Ectodermal cell (in vitro differentiated cells): ENCODE measurements at regions not wholly inside any gene's neighbourhood (a gene's known extent, or its start where the extent isn't known, plus 50 kb on each side); places are given as distances from the start of the nearest gene placed in this dataset.

Source experiments
- H3K27ac ChIP-seq: 2 replicates; pipeline ENCODE4 v1.7.0; 2013; ENCODE audit warnings: mild to moderate bottlenecking, low read depth, low read length; ENCODE audit not compliant: insufficient read depth, poor library complexity, severe bottlenecking
- H3K27me3 ChIP-seq: 2 replicates; pipeline ENCODE4 v1.7.0; 2013; ENCODE audit warnings: mild to moderate bottlenecking, low read length; ENCODE audit not compliant: insufficient read depth, control insufficient read depth, poor library complexity, severe bottlenecking
- H3K36me3 ChIP-seq: one replicate; pipeline ENCODE4 v1.7.0; 2013; ENCODE audit warnings: low read length; ENCODE audit not compliant: control insufficient read depth, insufficient read depth
- H3K4me1 ChIP-seq: one replicate; pipeline ENCODE4 v1.7.0; 2013; ENCODE audit warnings: low read length; ENCODE audit not compliant: control insufficient read depth, insufficient read depth
- H3K4me3 ChIP-seq: 2 replicates; pipeline ENCODE4 v1.7.0; 2013; ENCODE audit warnings: low read depth, low read length, control low read depth; ENCODE audit not compliant: insufficient read depth
- H3K9me3 ChIP-seq: 2 replicates; pipeline ENCODE4 v1.7.0; 2013; ENCODE audit warnings: mild to moderate bottlenecking, low read length, moderate library complexity; ENCODE audit not compliant: control insufficient read depth
- WGBS, 2 experiments: methylation state at CpG; one replicate each; pipeline ENCODE4 v1.1.7; 2013; ENCODE audit warnings: missing lambda C conversion rate in 2 of 2; 5-methylcytosine and 5-hydroxymethylcytosine counted together

GRCh38 chr7:135847242-135847641 is 98.6 kb upstream of the FAM180A start:
- Histone ChIP-seq H3K9me3 (no peaks in the 10 kb centered on the region), H3K36me3 (no peaks in the 10 kb centered on the region), H3K4me1 (no peaks in the 10 kb centered on the region), H3K27ac (no peak overlapping the region), H3K4me3 (no peak overlapping the region), H3K27me3 (no peaks in the 10 kb centered on the region)
- WGBS, 2 experiments: 100% methylated on average over 1 of the region's 2 CpGs; no CpG with 5 or more reads in 1 of the 2 experiments

- WGBS, 2 experiments: 88 to 93% methylated on average over 5 of the region's 5 CpGs
- no peaks in the 10 kb centered on the region for H3K9me3 ChIP-seq
- no peaks in the 10 kb centered on the region for H3K4me1 ChIP-seq
- no peaks in the 10 kb centered on the region for H3K36me3 ChIP-seq
- H3K27me3 ChIP-seq: no peaks in the 10 kb centered on the region
- no peak overlapping the region for H3K27ac ChIP-seq
- H3K4me3 ChIP-seq: no peak overlapping the region
Observed at GRCh38 chr7:135846339-135846738, 97.7 kb upstream of the FAM180A start.

- 93 to 97% methylated on average over 3 of the region's 3 CpGs for WGBS, 2 experiments
- H3K36me3 ChIP-seq: no peaks in the 10 kb centered on the region
- no peak overlapping the region for H3K4me3 ChIP-seq
- no peak overlapping the region for H3K27ac ChIP-seq
- H3K9me3 ChIP-seq: no peaks in the 10 kb centered on the region
- no peaks in the 10 kb centered on the region for H3K27me3 ChIP-seq
- H3K4me1 ChIP-seq: no peaks in the 10 kb centered on the region
Observed at GRCh38 chr7:135845415-135846075, 96.9 kb upstream of the FAM180A start.

- H3K27ac ChIP-seq: no peak overlapping the region
- no peaks in the 10 kb centered on the region for H3K4me1 ChIP-seq
- no peaks in the 10 kb centered on the region for H3K9me3 ChIP-seq
- no peaks in the 10 kb centered on the region for H3K36me3 ChIP-seq
- no peaks in the 10 kb centered on the region for H3K27me3 ChIP-seq
- no peak overlapping the region for H3K4me3 ChIP-seq
- 93 to 94% methylated on average over 5 of the region's 5 CpGs for WGBS, 2 experiments
Observed at GRCh38 chr7:135844903-135845302, 96.3 kb upstream of the FAM180A start.

GRCh38 chr7:135843214-135843613 is 94.6 kb upstream of the FAM180A start:
- 92 to 95% methylated on average over 4 of the region's 4 CpGs for WGBS, 2 experiments
- H3K4me3 ChIP-seq: no peak overlapping the region

GRCh38 chr7:135842446-135843179 is 94.0 kb upstream of the FAM180A start:
- 71 to 82% methylated on average over 2 of the region's 2 CpGs for WGBS, 2 experiments
- no peaks in the 10 kb centered on the region for H3K4me1 ChIP-seq
- no peak overlapping the region for H3K4me3 ChIP-seq
- H3K27ac ChIP-seq: no peak overlapping the region
- no peaks in the 10 kb centered on the region for H3K36me3 ChIP-seq
- no peaks in the 10 kb centered on the region for H3K27me3 ChIP-seq
- H3K9me3 ChIP-seq: no peaks in the 10 kb centered on the region

More at GRCh38 chr7:135843214-135843613, 94.6 kb upstream of the FAM180A start:
- H3K4me1 ChIP-seq: no peaks in the 10 kb centered on the region
- no peaks in the 10 kb centered on the region for H3K9me3 ChIP-seq
- no peaks in the 10 kb centered on the region for H3K36me3 ChIP-seq
- no peak overlapping the region for H3K27ac ChIP-seq
- H3K27me3 ChIP-seq: no peaks in the 10 kb centered on the region

GRCh38 chr7:135840591-135840990 is 92.0 kb upstream of the FAM180A start:
- Histone ChIP-seq H3K4me1 (no peaks in the 10 kb centered on the region), H3K27me3 (no peaks in the 10 kb centered on the region), H3K9me3 (no peaks in the 10 kb centered on the region), H3K27ac (no peak overlapping the region), H3K36me3 (no peaks in the 10 kb centered on the region), H3K4me3 (no peak overlapping the region)

GRCh38 chr7:135837675-135838074 is 89.1 kb upstream of the FAM180A start:
- Histone ChIP-seq H3K4me3 (no peak overlapping the region), H3K9me3 (no peaks in the 10 kb centered on the region), H3K27ac (no peak overlapping the region), H3K36me3 (no peaks in the 10 kb centered on the region), H3K27me3 (no peaks in the 10 kb centered on the region), H3K4me1 (no peaks in the 10 kb centered on the region)
- 85 to 88% methylated on average over 2 of the region's 2 CpGs for WGBS, 2 experiments

GRCh38 chr7:135834266-135834665 is 85.7 kb upstream of the FAM180A start:
- 75 to 77% methylated on average over 7 to 8 of the region's 8 CpGs for WGBS, 2 experiments
- no peak overlapping the region for H3K4me3 ChIP-seq
- H3K27ac ChIP-seq: no peak overlapping the region

GRCh38 chr7:135833642-135834041 is 85.0 kb upstream of the FAM180A start:
- H3K9me3 ChIP-seq: no peaks in the 10 kb centered on the region
- no peak overlapping the region for H3K4me3 ChIP-seq
- no peaks in the 10 kb centered on the region for H3K36me3 ChIP-seq
- 81 to 89% methylated on average over 4 of the region's 4 CpGs for WGBS, 2 experiments
- H3K27ac ChIP-seq: no peak overlapping the region
- no peaks in the 10 kb centered on the region for H3K4me1 ChIP-seq
- H3K27me3 ChIP-seq: no peaks in the 10 kb centered on the region

More at GRCh38 chr7:135834266-135834665, 85.7 kb upstream of the FAM180A start:
- Histone ChIP-seq H3K36me3 (no peaks in the 10 kb centered on the region), H3K9me3 (no peaks in the 10 kb centered on the region), H3K27me3 (no peaks in the 10 kb centered on the region), H3K4me1 (no peaks in the 10 kb centered on the region)
